GM12878 (cell line): ENCODE measurements at regions not wholly inside any gene's neighbourhood (a gene's known extent, or its start where the extent isn't known, plus 50 kb on each side); places are given as distances from the start of the nearest gene placed in this dataset.

Source experiments
- ATAC-seq: fragments of 200-7000 bp; cut with Tn5 transposase; 3 replicates; pipeline ENCODE4 v1.9.1; 2020; ENCODE audit warnings: mild to moderate bottlenecking, moderate library complexity
- BruUV-seq: library from RNA; stranded (reverse); fragments of 400-500 nt; replicated peaks from 2 replicates; lab custom pipeline; 2021; lab: Mats Ljungman, UMichigan
- CTCF ChIA-PET: fragments of 300-600 bp; sonication (Branson Sonifier 250); formaldehyde crosslinking; extraction: SDS; loops from one replicate; lab custom pipeline; 2021; ENCODE audit warnings: inconsistent platforms; lab: Yijun Ruan, JAX
- POLR2A ChIA-PET: fragments of 350-600 bp; formaldehyde crosslinking; extraction: SDS; loops from one replicate; lab custom pipeline; 2021; ENCODE audit warnings: inconsistent platforms; lab: Charles Lee
- RAD21 ChIA-PET: fragments of 300-600 bp; sonication (Branson Sonifier 250); formaldehyde crosslinking; loops from one replicate; lab custom pipeline; 2023; ENCODE audit warnings: antibody characterized with exemption; ENCODE audit not compliant: unreplicated experiment; lab: Charles Lee
- SMC1A ChIA-PET: fragments of 300-600 bp; sonication (Branson Sonifier 250); formaldehyde crosslinking; loops from one replicate; lab custom pipeline; 2023; ENCODE audit not compliant: unreplicated experiment, uncharacterized antibody; lab: Charles Lee
- DNase-seq: peaks from one replicate; pipeline ENCODE4 v3.0.0-alpha.2; 2011; ENCODE audit warnings: low read depth, low spot score
- FAIRE-seq: peaks from 3 replicates; lab custom pipeline; 2011; peaks lifted over from hg19 to GRCh38; lab: Jason Lieb, UNC
- H2AFZ ChIP-seq: 2 replicates; pipeline ENCODE4 v1.6.0; 2011; ENCODE audit warnings: low read depth, low read length, control low read depth; ENCODE audit not compliant: control insufficient read depth
- H3K27ac ChIP-seq: 2 replicates; pipeline ENCODE4 v1.5.1; 2011; ENCODE audit warnings: control low read depth; ENCODE audit not compliant: control insufficient read depth, insufficient read depth
- H3K27me3 ChIP-seq, 2 experiments: replicated peaks in 1 of 2; 2 replicates each; pipeline versions ENCODE4 v1.6.0 to v1.6.1; 2011; ENCODE audit warnings: low read length in 1 of 2; ENCODE audit not compliant: control insufficient read depth in 2 of 2, insufficient read depth in 2 of 2
- H3K36me3 ChIP-seq, 2 experiments: 2 replicates each; pipeline ENCODE4 v1.5.1; 2011; ENCODE audit warnings: low read length in 1 of 2; ENCODE audit not compliant: control insufficient read depth in 2 of 2, insufficient read depth in 2 of 2
- H3K4me1 ChIP-seq: 2 replicates; pipeline ENCODE4 v1.6.1; 2011; ENCODE audit warnings: mild to moderate bottlenecking, low read length, moderate library complexity, mixed read lengths; ENCODE audit not compliant: control insufficient read depth, insufficient read depth
- H3K4me2 ChIP-seq: 2 replicates; pipeline ENCODE4 v1.6.0; 2011; ENCODE audit warnings: control low read depth; ENCODE audit not compliant: control insufficient read depth, insufficient read depth
- H3K4me3 ChIP-seq: fragments of 200-600 bp; sonication (generic); 2 replicates; pipeline ENCODE4 v1.5.1; 2016
- H3K79me2 ChIP-seq: 2 replicates; pipeline ENCODE4 v1.6.0; 2011; ENCODE audit warnings: low read length; ENCODE audit not compliant: control insufficient read depth, insufficient read depth
- H3K9ac ChIP-seq: 2 replicates; pipeline ENCODE4 v1.8.0; 2011; ENCODE audit warnings: low read length, control low read depth, mixed read lengths; ENCODE audit not compliant: control insufficient read depth, insufficient read depth
- H3K9me3 ChIP-seq: replicated peaks from 3 replicates; pipeline ENCODE4 v1.5.1; 2011; ENCODE audit warnings: mild to moderate bottlenecking, low read length; ENCODE audit not compliant: control insufficient read depth, insufficient read depth
- H4K20me1 ChIP-seq: 2 replicates; pipeline ENCODE4 v1.6.0; 2011; ENCODE audit not compliant: control insufficient read depth, insufficient read depth
- BCL11A ChIP-seq: IDR thresholded peaks from 2 replicates; pipeline ENCODE4 v1.6.1; 2011; ENCODE audit warnings: low read depth, low read length
- BHLHE40 ChIP-seq, 2 experiments: fragments of 450-650 bp in 1 of 2; IDR thresholded peaks; 2 replicates each; pipeline ENCODE4 v1.6.1; 2011 to 2017; ENCODE audit warnings: low read depth in 2 of 2, borderline replicate concordance in 1 of 2, improper control_type of control experiment in 1 of 2, low read length in 1 of 2, mild to moderate bottlenecking in 1 of 2
- CBFB ChIP-seq: IDR thresholded peaks from 2 replicates; pipeline ENCODE4 v1.6.1; 2016; ENCODE audit warnings: antibody characterized with exemption, low read depth
- CREM ChIP-seq: IDR thresholded peaks from 2 replicates; pipeline ENCODE4 v1.6.1; 2014; ENCODE audit warnings: antibody characterized with exemption, low read depth
- EZH2 ChIP-seq: IDR thresholded peaks from 2 replicates; pipeline ENCODE4 v1.6.1; 2012; ENCODE audit warnings: low read depth, mild to moderate bottlenecking, control low read depth, inconsistent platforms, low read length, borderline replicate concordance; ENCODE audit not compliant: control insufficient read depth
- FOXM1 ChIP-seq: IDR thresholded peaks from 2 replicates; pipeline ENCODE4 v1.6.1; 2012; ENCODE audit warnings: low read depth, mild to moderate bottlenecking, inconsistent platforms, low read length, moderate library complexity
- GATAD2B ChIP-seq: fragments of 450-650 bp; conservative IDR thresholded peaks from 2 replicates; pipeline ENCODE4 v1.6.1; 2017; ENCODE audit warnings: low read depth, mild to moderate bottlenecking, moderate library complexity
- POLR2A ChIP-seq: IDR thresholded peaks from 2 replicates; pipeline ENCODE4 v1.6.1; 2011; ENCODE audit warnings: low read depth, mild to moderate bottlenecking, low read length
- SMC3 ChIP-seq: IDR thresholded peaks from 2 replicates; pipeline ENCODE4 v1.6.1; 2011; ENCODE audit warnings: low read length, improper control_type of control experiment, borderline replicate concordance
- SREBF1 ChIP-seq: IDR thresholded peaks from 2 replicates; pipeline ENCODE4 v1.6.1; 2012; ENCODE audit warnings: mild to moderate bottlenecking, low read length
- ZNF207 ChIP-seq: fragments of 450-650 bp; IDR thresholded peaks from 2 replicates; pipeline ENCODE4 v1.6.1; 2014; ENCODE audit warnings: antibody characterized with exemption, mild to moderate bottlenecking, borderline replicate concordance
- ZNF622 ChIP-seq: fragments of 450-650 bp; IDR thresholded peaks from 2 replicates; pipeline ENCODE4 v1.6.1; 2017; ENCODE audit warnings: mild to moderate bottlenecking, inconsistent platforms
- WGBS: methylation state at CpG from one replicate; pipeline ENCODE4 v1.1.6; 2016; ENCODE audit warnings: low lambda C conversion rate; ENCODE audit not compliant: insufficient replicate concordance, insufficient coverage; ENCODE audit errors: missing lambda C conversion rate; 5-methylcytosine and 5-hydroxymethylcytosine counted together
- in situ Hi-C: fragments of 300-500 bp; cut with MboI; formaldehyde crosslinking; loops from 9 replicates; pipeline ENCODE4 v1.14.3; 2018; ENCODE audit warnings: mixed read lengths
- intact Hi-C: fragments of 100-400 bp; cut with micrococcal nuclease; formaldehyde crosslinking; loops from one replicate; pipeline ENCODE4 v1.14.2; 2022; ENCODE audit not compliant: unreplicated experiment
- TF ChIP-seq, protein P1 (sequence below): fragments of 450-650 bp; IDR thresholded peaks from 2 replicates; pipeline ENCODE4 v1.6.1; 2017; ENCODE audit warnings: mild to moderate bottlenecking
- TF ChIP-seq, protein P2 (sequence below): fragments of 450-650 bp; formaldehyde crosslinking; IDR thresholded peaks from 2 replicates; pipeline ENCODE4 v1.4.0; 2022; ENCODE audit warnings: mild to moderate bottlenecking, moderate library complexity
- TF ChIP-seq, protein P3 (sequence below): fragments of 450-650 bp; IDR thresholded peaks from 2 replicates; pipeline ENCODE4 v1.6.1; 2018; ENCODE audit warnings: borderline replicate concordance, mild to moderate bottlenecking; ENCODE audit not compliant: partially characterized antibody

DNA sequence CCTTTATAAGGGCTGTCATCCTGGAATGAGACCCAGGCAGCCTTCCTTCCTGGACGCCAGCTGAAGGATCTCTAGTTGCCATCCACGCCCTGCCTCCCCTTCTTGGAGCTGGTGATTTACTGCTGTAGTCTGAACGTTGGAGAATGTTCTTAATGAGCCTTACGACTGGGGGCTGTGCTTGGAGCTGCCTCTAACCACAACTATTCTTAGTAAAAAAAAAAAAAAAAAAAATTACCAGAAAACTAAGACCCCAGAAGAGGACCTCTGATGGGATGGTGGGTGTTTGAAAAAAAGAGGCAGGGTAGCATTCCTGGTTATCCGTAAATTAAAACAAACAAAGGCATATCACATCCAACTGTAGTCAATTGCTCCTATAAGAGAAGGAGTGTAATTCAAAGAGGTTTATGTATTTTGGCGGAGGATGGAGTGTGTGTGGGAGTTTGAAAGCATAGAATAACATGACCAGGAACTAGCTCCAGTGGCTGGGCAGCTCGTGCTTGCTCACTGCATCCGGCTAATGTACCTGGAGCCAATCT is 105.4 kb downstream of the QPCT start:
- no peak overlapping the region for H3K4me3 ChIP-seq
- POLR2A ChIA-PET: interaction anchor here (0.6 kb wide), 1 partner anchor 923 kb away, joined by 4 read pairs; no protein-coding TSS in a partner anchor
- intact Hi-C loops: no loop called here
- no peak overlapping the region for H2AFZ ChIP-seq
- RAD21 ChIA-PET: no interaction called here
- H3K27me3 ChIP-seq: no peaks in the 10 kb centered on the region
- no peaks in the 10 kb centered on the region for H3K79me2 ChIP-seq
- BruUV-seq: no TSS peak
- H3K9ac ChIP-seq: no peak overlapping the region
- H4K20me1 ChIP-seq: no peaks in the 10 kb centered on the region
- DNase-seq (no peak), FAIRE-seq (no peak), ATAC-seq (no peak)
- H3K4me1 ChIP-seq: no peaks in the 10 kb centered on the region
- H3K36me3 ChIP-seq: no peaks in the 10 kb centered on the region
- in situ Hi-C loops: no loop called here
- no peak overlapping the region for H3K4me2 ChIP-seq
- CTCF ChIA-PET: no interaction called here
- TF ChIP-seq GATAD2B (no peak), EZH2 (no peak), ZNF207 (no peak), POLR2A (no peak), BCL11A (no peak), SMC3 (no peak), SREBF1 (no peak), CREM (no peak), CBFB (no peak), FOXM1 (no peak), BHLHE40 (IDR thresholded peaks at IDR 0.05; ENCODE audit: borderline replicate concordance in 1 of 2, low read depth in 2 of 2, low read length in 1 of 2) (no peak), ZNF622 (no peak)
- TF ChIP-seq, protein P1, sequence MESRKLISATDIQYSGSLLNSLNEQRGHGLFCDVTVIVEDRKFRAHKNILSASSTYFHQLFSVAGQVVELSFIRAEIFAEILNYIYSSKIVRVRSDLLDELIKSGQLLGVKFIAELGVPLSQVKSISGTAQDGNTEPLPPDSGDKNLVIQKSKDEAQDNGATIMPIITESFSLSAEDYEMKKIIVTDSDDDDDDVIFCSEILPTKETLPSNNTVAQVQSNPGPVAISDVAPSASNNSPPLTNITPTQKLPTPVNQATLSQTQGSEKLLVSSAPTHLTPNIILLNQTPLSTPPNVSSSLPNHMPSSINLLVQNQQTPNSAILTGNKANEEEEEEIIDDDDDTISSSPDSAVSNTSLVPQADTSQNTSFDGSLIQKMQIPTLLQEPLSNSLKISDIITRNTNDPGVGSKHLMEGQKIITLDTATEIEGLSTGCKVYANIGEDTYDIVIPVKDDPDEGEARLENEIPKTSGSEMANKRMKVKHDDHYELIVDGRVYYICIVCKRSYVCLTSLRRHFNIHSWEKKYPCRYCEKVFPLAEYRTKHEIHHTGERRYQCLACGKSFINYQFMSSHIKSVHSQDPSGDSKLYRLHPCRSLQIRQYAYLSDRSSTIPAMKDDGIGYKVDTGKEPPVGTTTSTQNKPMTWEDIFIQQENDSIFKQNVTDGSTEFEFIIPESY: no peak
- TF ChIP-seq, protein P2, sequence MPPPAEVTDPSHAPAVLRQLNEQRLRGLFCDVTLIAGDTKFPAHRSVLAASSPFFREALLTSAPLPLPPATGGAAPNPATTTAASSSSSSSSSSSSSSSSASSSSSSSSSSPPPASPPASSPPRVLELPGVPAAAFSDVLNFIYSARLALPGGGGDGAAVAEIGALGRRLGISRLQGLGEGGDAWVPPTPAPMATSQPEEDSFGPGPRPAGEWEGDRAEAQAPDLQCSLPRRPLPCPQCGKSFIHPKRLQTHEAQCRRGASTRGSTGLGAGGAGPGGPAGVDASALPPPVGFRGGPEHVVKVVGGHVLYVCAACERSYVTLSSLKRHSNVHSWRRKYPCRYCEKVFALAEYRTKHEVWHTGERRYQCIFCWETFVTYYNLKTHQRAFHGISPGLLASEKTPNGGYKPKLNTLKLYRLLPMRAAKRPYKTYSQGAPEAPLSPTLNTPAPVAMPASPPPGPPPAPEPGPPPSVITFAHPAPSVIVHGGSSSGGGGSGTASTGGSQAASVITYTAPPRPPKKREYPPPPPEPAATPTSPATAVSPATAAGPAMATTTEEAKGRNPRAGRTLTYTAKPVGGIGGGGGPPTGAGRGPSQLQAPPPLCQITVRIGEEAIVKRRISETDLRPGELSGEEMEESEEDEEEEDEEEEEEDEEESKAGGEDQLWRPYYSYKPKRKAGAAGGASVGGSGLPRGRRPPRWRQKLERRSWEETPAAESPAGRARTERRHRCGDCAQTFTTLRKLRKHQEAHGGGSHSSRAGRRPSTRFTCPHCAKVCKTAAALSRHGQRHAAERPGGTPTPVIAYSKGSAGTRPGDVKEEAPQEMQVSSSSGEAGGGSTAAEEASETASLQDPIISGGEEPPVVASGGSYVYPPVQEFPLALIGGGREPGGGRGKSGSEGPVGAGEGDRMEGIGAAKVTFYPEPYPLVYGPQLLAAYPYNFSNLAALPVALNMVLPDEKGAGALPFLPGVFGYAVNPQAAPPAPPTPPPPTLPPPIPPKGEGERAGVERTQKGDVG (CRISPR knock-in tag): no peak
- TF ChIP-seq, protein P3, sequence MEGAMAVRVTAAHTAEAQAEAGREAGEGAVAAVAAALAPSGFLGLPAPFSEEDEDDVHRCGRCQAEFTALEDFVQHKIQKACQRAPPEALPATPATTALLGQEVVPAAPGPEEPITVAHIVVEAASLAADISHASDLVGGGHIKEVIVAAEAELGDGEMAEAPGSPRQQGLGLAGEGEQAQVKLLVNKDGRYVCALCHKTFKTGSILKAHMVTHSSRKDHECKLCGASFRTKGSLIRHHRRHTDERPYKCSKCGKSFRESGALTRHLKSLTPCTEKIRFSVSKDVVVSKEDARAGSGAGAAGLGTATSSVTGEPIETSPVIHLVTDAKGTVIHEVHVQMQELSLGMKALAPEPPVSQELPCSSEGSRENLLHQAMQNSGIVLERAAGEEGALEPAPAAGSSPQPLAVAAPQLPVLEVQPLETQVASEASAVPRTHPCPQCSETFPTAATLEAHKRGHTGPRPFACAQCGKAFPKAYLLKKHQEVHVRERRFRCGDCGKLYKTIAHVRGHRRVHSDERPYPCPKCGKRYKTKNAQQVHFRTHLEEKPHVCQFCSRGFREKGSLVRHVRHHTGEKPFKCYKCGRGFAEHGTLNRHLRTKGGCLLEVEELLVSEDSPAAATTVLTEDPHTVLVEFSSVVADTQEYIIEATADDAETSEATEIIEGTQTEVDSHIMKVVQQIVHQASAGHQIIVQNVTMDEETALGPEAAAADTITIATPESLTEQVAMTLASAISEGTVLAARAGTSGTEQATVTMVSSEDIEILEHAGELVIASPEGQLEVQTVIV: no peak
- H3K27ac ChIP-seq: no peak overlapping the region
- no peaks in the 10 kb centered on the region for H3K9me3 ChIP-seq
- SMC1A ChIA-PET: interaction anchor here (0.8 to 1.6 kb wide), 4 partner anchors 14 to 34 kb away, joined by 3 to 4 read pairs (median 4); no protein-coding TSS in a partner anchor
- WGBS: 60% methylated on average over 8 of the region's 8 CpGs
